GM21515 (cell line): ENCODE measurements at regions not wholly inside any gene's neighbourhood (a gene's known extent, or its start where the extent isn't known, plus 50 kb on each side); places are given as distances from the start of the nearest gene placed in this dataset.
"Not testable (repeated sequence)": the region's sequence is repeated elsewhere in the genome, so short reads cannot be mapped to it uniquely, and the experiment has no call there.

Experiments used
- ATAC-seq: cut with Tn5 transposase; IDR thresholded peaks from one replicate; pipeline ENCODE4 v1.9.1; 2021; ENCODE audit not compliant: unreplicated experiment

DNA sequence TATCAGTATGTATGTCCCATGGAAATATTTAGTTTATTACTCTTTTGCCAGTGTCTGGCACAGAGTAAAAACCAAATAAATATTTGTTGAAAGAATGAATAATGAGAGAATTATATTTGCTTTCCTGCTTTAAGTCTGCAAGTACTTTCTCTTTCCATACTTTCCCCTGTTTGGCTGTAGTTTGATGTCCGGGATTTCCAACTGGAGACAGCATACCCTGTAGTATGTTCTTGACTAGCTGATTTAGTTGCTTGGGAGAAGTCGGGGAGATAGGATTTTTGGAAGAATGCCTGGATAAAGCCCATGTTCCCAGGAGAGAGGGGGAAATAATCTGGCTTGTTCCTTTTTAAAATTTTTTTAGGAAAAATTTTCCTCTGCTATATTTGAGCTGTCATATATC is 516.1 kb downstream of the CCSER2 start:
- ATAC-seq: no peak

DNA sequence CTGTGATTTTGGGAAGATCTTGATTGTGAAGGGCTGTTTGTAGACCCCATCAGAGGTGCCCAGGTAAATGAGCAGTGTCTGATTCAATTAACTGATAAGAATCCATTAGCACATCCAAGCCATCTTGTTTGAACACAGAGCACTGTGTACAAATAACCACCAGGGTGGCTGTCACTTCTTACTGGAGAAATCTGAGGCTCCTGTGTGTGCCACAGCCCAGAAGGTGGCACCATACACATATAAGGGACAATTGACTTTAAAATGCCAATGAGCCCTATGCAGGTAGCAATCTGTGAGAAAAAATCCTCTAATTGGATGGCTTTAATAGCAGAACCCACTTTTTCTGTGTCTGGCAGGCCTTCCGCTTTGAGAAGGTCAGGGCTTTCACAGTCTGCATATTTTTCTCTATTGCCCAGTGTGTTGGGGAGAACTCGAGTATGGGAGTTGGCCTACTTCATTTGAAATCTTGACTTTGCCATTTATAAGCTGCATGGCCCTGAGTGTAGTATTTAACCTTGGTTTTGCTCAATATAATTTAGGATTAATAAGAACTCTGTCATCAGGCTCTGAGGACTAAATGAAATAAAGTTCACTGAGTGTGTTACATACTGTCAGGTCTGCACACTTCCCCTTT is 517.4 kb downstream of the CCSER2 start:
- no peak for ATAC-seq

DNA sequence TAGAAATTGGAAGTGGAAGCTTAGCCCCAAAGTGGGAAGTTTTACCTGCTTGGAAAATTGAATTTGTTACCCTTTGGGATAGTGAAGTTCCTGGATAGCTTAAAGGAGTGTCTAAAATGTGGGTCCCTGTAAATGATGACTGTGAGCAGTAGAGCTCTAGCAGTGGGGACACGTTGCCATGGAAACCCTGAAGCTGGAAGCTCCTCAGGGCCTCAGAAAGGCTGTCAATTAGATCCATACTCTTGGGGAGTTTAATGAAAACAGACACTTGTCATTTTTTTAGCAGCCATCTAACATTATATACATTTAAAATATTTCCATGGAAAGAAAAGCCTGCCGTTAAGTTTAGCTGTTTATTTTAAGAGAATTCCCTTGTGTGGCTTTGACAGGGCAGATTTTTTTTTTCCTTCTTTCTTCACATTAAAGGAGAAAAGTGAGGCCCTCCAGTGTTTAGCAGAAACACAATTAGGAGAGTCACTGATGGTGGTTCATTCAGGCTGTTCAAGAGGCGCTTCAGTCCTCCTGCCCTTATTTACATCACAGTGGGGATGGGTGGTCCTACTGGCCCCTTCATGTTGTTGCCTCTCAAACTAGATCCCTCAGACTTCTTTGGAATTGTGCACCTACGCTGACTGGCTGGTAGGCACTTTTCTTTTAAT is 518.4 kb downstream of the CCSER2 start:
- ATAC-seq: no peak

DNA sequence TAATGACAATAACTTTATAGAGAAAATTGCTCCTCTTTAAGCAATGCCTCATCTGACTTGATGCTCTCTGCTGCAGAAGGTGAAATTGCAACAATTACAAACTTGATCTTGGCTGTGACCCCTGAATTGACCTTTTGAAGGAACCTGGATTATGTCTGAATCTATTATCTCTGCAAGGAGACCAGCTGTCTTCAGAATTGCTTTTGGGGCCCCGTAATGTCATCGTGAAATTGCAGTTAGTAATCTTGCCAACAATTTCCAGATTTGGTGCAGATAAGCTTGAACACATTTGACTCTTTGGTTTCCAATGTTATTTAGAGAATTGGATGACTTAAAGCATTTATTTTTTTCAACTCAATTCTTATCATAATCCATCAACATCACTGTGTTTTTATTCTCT is 520.6 kb downstream of the CCSER2 start:
- ATAC-seq: no peak

DNA sequence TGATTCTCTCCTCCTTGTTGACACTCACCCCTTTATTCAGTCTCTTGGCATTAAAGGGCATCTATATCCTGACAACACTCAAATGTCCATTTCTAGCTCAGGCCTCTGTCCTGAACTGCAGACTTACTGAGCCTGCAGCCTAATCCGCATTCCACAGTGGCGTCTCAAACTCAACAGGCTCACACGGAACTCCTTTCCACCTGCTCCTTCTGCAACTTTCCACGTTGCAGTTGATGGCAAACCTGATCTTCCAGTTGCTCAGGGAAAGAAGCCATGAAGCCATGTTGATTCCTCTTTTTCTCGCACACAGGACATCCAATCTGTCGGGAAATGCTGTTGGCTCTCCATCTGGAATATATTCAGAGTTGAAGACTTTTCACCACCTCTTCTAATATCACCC is 522.4 kb downstream of the CCSER2 start:
- ATAC-seq: no peak

DNA sequence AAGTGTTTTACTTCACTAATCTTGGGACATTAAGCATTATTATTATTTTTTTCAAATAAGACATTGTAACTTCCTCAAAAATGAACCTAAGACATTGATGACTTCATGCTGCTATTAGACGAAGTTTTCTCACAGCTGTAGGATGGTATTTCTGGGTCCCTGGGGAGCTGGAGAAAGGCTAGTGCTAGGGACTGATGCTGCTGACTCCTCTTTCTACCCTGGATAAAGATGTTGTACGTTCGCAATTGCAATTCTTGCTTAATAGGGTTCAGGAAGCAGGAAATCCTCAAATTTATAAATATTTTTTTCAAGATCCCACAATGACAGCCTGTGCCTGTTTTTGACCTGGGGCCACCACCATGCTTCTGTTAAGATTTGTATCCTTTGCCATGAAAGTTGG is 526.0 kb downstream of the CCSER2 start:
- ATAC-seq: no peak

DNA sequence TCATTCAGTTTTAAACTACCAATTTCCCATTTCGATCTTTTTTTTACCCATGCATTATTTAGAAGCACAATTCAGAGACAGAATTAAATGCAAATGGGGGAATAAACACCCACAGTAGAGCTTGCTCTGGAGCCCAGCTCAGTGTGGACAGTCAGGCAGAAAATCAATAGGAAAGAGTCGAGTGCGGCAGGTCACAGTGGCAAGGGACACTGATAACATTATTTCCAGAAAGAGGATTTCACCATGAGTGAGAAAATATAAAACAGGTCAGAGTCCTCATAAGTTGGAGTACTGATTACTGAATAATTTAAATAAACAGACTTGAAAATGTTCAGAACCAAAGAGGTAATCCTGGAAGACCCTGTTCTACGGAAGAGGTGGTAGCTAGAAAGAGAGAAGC is 532.5 kb downstream of the CCSER2 start:
- no peak for ATAC-seq

DNA sequence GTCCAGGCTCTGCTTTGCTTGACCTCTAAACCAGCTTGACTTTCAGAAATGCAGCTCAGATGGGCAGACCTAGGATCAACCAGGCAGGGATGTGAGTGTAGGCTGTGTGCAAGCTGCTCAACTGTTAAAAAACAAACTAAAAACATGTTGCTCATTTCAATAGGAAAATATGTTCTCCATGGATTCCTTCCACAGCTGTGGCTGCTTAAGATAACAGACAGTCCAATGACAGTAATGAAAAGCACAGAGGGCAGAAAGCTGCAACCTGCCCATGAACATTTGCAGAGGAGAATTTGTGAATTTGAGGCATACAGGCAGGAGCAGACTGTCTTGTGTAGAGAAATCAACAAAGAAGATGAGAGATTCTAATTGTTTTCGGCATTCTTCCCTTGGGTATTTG is 534.2 kb downstream of the CCSER2 start:
- ATAC-seq: no peak

DNA sequence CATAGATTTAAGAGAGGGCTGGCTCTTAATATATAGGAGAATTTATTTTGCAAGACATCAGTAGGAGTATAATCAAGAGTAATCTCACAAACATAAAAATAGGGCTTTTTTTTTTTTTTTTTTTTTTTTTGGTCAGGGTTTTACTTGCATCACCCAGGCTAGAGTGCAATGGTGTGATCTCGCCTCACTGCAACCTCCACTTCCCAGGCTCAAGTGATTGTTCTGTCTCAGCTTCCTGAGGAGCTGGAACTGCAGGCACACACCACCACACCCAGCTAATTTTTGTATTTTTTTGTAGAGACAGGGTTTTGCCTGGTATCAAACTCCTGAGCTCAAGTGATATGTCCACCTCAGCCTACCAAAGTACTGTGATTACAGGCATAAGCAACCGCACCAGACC is 535.3 kb downstream of the CCSER2 start:
- no peak for ATAC-seq

DNA sequence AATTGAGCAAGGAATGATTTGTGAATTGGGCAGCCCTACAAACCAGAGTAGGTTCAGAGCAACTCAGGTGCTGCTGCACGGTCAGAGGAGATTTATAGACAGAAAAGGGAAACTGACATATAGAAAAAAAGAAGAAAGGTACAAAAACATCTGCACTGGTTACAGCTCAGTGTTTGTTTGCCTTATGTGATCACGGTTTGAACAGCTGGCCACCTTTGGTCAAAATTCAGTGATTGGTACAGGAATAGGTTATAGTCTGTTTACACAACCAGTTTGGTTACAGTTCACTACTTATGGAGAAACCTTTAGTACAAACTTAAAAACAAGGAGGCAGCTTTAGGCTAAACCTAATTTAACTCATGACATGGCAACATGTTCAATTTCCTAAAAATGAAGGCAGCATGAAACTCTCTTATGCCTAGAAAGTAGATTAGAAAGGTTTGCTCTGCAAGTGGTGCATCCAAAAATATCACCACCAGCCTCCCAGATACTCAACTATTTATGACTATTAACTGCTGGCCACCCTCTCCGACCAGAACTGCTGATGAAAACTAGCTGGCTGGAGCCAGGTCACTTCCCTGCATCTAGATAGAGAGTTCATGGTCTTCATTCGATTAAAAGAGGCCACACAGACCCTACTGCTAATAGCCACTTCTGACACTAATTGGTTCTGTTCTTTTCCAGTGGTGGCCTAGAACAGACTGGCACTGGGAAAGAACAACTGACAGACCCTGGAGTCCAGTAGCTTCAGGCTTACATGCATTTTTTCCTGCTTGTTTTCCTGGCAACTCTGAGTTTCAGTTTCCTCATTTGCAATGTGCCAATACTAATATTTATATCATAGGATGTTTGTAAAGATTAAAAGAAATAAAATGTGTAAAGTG is 548.0 kb downstream of the CCSER2 start:
- no peak for ATAC-seq

DNA sequence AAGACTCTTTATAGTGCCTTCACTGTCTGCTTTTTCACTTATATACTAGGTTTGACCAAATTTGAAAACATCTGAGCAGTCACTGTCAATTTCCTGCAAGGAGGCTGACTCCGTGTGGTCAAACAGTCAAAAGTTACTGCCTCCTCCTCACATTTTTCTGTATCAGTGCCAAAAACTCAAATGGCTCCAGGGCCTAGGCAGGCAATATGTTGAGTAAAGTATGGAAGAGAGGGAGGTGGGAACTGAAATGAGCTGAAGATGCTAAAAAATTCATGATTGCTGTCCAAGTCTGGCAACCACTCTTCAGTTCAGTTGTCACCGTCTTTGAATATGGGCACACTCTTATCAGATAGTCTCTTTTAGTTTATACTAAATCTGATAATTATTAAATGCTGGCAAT is 551.6 kb downstream of the CCSER2 start:
- no peak for ATAC-seq

DNA sequence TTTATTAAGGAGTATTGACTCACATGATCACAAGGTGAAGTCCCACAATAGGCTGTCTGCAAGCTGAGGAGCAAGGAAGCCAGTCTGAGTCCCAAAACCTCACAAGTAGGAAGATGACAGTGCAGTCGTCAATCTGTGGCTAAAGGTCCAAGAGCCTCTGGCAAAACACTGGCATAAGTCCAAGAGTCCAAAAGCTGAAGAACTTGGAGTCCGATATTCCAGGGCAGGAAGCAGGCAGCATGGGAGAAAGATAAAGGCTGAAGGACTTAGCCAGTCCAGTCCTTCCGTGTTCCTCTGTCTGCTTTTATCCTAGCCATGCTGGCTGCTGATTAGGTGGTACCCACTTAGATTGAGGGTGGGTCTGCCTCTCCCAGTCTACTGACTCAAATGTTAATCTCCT is 553.3 kb downstream of the CCSER2 start:
- not testable (repeated sequence) for ATAC-seq

DNA sequence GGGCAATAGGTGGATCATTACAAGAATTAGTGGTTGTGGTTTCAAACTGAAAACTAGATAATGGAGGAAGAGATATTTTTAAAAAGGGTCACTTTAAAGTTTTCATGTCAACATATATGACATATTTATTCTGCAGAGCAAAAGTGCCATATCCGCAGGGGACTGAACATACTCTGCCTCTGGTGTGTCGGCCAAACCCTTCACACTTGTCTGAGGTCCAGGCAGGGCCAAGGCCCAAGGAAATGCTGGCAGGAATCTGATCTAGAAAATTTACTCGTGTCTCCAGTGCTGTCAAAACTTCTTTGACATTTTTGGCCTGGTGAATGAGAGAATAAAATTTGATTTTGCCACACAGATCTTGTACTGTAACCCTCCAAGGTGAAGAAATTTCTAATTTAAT is 562.3 kb downstream of the CCSER2 start:
- no peak for ATAC-seq

DNA sequence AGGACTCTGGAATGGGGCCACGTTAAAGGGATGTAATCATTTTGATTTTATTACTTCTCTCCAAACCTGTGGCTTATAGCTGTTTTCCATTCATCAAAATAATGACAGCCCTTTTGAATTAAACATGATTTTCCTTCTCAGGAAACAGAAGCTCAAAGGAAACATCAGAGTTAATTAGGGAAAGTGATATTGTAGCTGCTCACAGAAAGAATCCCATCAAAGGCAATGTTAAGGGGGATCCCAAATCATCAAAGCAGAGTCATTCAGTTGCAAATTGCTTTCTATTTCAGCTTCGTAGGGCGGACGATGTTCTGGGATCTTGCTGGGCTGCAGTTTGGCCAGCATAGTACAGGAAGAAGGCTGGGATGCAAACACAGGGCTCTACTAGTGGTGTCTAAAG is 563.2 kb downstream of the CCSER2 start:
- no peak for ATAC-seq

DNA sequence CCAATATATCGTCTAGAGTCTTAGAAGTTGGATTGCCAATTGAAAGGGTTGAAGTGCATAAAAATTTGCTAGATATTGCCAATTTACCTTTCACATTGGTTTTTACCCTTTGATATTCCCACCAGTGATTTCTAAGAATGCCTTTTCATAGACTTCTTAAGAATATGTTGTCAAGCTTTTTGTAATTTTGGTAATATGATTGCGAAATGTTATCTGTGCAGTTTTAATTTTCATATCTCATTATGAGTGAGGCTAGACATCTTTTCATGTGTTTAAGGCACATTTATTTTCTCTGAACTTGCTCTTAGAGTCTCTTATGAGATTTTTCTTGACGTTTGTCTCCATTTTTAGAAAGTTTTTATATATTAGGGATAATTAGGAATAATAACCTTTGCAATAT is 567.2 kb downstream of the CCSER2 start:
- ATAC-seq: no peak

DNA sequence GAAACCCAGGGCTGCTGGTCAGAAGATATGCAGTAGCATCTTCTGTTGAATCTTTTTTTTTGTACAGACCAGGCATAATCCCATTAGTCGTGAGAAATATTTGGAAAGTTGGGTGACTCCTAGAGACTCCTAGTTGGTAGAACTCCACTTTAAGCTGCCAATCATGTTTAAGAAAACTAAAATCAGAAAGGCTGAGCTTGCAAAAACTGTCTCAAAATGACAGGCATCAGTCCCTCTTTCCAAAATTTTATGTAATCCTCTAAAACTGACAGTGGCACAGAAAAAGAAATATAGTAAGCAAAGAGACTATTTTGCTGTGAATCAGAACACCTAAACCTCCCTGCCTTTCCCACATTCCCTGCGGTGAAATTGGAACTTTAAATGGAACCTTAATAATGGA is 568.5 kb downstream of the CCSER2 start:
- no peak for ATAC-seq

DNA sequence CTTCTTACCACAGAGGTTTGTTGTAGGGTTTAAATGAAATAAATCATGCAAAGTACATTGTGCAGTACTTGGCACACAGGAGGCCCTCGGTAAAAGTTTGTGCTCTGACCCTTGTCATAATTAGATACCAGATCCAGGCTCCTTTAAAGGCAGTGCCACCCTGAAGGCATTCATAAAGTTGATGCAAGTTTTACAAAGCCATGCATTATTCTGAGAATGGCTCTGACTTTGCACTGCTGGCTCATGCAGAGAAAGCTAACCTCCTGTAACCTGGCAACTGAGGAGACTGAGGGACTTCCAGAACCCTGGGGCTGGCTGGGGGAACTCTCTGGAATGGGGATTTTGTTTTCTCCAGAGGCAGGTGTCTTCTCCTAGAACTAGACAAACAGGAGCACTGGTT is 570.9 kb downstream of the CCSER2 start:
- ATAC-seq: no peak

DNA sequence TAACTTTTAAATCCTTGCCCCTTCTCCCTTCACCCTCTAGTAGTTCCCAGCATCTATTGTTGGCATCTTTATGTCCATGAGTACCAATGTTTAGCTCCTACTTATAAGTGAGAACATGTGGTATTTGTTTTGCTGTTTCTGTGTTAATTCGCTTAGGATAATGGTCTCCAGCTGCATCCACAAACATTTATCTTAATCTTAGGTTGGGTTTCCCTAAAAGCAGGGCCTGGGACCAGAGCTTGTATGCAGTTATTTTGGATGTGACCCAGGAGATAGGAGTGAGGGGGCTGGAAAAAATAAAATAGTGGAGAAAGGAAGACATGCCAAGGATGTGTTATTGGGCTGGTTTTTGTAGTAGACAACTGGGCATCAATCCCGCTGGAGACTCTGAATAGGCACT is 571.8 kb downstream of the CCSER2 start:
- no peak for ATAC-seq

DNA sequence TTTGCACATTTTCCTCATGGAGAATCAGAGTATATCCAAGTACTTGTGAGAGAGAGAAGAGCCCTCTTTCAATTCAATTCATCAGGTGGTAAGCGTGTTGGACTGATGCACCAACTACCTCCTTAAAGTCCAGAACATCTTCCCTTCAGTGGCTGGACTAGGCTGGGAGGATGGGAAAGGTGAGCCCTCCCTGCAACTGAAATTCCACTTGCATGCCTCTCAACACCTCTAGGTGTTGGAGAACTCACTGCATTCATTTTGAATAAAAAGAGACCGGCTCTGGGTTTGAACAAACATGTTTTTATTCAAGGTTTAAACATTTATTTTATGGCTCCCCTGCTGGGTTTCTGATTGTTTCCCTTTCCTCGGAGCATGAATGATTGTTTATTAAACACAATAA is 573.5 kb downstream of the CCSER2 start:
- ATAC-seq: no peak

DNA sequence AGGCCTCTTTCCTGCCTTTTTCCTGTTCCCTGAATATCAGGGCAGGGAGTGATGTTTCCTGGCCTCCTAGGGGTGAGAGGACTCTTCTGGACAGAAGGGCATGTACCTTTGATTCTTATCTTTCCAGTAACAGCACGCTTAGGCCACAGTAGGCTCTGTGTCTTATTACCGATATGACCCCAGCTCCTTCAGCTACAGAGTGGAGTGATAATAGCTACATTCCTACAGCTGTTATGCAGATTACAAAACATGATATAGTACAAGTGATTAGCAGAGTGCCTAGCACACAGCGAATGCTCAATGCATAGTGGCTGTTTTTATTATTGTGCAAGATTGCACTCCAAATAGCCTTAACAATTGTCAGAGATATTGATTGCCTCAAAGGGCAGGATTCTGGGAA is 574.2 kb downstream of the CCSER2 start:
- no peak for ATAC-seq

DNA sequence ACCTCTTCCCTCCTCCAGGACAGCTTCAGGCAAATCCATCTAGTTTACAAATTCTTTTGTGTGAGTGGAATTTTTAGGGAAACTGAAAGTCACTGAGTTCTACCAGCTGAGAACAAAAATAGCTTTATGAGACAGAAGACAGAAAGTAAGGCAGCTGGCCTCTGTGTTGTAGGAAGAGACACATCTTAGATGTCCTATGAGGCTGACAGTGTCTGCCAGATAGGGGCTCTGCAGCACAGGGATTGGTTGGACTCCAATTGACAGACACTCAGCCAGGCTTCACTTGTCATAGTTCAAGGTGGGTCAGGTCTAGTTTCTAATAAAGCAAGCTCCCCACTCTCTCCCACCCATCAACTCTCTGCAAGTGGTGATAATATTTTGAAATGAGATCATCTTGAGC is 574.9 kb downstream of the CCSER2 start:
- no peak for ATAC-seq

DNA sequence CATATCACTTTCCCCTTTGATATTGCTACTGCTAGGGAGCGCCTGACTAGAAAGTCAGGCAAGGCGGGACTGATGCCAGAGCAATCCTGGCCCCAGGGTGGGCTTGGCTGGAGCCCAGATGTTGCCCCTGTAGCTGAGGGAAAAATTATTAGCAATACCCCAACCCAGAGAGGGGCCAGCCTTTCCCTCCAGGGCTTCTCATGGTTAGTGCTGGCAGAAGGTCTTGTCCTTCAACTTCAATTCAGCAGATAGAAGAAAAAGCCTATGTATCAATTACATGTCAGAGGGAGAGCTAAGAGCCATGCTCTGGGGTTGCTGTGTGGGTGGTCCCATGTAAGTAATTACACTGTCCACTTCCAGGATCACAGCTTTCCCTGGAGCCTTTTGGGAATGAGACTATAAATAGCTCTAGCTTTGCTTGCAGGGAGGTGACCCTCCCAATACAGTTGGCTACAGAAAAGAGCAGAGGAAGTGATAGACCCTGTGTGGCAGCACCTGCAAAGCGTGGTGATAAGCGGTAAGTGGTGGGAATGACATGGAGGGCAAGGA is 579.1 kb downstream of the CCSER2 start:
- ATAC-seq: no peak
